Umbilical cord (tissue), 1 donor: ENCODE measurements at regions not wholly inside any gene's neighbourhood (a gene's known extent, or its start where the extent isn't known, plus 50 kb on each side); places are given as distances from the start of the nearest gene placed in this dataset.
"Not testable (repeated sequence)": the region's sequence is repeated elsewhere in the genome, so short reads cannot be mapped to it uniquely, and the experiment has no call there.

Experiments
- DNase-seq: peaks from one replicate; pipeline ENCODE4 v3.0.0-alpha.2; 2015; ENCODE audit warnings: low spot score

DNA sequence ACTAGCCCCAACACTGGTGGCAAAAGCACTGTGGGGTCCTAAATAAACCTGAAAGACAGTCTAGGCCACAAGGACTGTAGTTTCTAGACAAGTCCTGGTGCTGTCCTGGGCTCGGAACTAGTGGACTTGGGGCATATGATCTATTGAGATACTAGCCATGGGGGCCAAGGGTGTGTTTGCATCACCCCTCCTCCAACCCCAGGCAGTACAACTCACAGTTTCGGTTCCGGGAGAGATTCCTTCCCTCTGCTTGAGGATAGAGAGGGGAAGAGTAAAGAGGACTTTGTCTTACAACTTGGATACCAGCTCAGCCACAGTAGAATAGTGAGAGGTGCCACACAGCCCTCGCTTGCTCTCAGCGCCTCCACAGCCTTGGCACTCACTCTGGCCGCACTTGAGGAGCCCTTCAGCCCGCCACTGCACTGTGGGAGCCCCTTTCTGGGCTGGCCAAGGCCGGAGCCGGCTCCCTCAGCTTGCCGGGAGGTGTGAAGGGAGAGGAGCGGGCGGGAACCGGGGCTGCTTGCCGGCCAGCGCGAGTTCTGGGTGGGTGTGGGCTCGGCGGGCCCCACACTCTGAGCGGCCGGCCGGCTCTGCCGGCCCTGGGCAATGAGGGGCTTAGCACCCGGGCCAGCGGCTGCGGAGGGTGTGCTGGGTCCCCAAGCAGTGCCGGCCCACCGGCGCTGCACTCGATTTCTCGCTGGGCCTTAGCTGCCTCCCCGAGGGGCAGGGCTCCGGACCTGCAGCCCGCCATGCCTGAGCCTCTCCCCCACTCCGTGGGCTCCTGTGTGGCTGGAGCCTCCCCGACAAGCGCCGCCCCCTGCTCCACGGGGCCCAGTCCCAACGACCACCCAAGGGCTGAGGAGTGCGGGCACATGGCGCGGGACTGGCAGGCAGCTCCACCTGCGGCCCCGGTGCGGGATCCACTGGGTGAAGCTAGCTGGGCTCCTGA, 222.7 kb upstream of the SEMA3C start:
- not testable (repeated sequence) for DNase-seq

DNA sequence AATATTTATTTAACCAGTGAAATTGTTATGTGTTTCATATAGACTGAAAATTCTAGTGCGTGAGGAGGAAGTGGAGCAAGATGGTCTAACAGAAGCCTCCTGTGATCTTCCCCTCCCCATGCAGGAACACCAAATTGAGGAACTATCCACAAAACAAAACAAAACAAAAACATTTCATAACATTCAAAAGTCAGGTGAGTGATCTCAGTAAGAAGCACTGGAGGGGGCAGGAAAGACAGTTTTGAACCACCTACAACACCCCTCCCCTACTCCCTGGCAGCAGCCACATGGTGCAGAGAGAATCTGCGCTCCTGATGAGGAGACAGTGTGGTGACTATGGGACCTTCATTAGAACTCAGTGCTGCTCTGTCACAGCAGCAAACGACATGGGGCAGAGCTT, 221.9 kb upstream of the SEMA3C start:
- DNase-seq, result no peak

DNA sequence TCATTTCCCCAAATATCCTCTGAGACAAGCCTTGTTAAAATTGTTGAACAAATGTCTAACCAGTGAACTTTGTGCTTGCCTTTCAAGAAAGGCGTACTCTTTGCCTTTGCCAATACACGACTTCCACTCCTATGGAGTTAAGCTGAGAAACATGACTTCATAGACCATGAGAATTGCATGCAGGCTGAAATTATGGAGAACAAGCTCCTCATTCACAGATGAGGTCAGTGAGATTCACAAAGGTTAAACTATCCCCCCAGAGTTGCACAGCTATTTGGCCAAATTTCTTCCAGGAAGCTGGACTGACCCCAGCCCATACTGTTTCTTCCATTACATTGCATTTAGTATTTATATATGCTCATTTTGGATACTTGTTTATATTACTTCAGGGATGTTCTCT, 221.4 kb upstream of the SEMA3C start:
- no peak for DNase-seq

DNA sequence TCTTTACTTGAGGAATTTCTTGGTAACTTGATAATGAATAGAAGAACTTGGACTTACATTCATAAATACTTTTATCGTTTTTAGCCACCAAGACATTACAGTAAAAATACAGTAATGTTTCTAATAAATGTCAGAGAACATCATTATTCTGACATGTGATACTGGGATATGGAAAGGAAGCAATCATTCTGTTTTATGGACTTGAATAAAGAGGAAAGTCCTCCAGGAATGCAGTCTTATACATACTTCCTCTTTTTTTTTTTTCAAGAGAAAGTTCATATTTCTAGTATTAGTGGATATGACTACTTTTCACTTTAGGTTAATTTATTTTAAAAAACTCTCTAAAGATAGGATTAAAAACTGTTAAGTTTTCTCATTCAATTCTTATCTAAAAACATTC, 220.0 kb upstream of the SEMA3C start:
- no peak for DNase-seq

DNA sequence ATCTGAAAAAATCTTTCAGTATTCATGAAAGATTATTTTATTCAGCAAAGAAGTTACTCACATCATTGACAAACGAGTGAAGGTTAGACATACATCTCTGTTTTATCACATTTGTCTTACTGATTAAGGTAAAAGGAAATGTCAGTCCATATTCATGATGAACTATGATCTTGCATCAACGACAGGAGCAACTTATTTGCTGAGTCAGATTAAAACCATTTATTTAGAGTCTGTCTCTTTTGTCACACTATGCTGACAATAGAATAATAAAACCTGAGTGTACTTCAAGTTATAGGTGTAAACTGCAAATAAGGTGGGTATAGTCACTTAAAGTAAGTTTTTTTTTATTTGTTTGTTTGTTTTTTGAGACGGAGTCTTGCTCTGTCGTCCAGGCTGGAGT, 216.5 kb upstream of the SEMA3C start:
- DNase-seq, result no peak

DNA sequence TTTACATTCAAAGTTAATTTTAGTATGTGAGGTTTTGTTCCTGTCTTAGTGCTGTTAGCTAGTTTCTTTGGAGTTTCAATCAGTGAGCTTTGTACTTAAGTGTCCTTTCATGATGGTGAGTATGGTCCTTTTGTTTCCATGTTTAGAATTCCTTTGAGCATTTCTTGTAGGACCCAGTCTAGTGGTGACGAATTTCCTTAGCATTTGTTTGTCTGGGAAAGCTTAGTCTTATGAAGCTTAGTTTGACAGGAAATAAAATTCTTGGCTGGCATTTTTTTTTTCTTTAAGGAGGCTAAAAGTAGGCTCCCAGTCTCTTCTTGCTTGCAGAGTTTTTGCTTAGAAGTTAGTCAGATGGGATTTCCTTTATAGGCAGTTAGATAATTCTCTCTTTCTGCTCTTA, 209.2 kb upstream of the SEMA3C start:
- DNase-seq, result no peak

DNA sequence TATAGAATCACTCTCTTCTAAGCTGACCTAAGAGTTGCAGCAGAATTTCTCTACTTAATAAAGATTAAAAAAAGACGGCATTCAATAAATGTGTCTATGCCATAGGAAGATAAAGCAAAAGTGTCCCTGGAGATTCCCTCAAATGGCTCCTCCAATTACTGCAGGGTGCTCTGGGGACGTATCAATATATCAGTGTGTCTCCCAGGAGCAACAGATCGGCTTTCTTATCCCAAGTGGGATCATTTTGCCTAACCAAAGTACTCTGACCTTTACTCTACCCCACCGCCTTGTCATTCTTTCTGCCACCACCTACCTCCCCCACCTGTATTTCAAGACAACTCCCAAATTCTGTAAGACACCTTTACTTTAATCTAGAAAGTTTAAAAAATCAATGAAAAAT, 202.0 kb upstream of the SEMA3C start:
- no peak for DNase-seq

DNA sequence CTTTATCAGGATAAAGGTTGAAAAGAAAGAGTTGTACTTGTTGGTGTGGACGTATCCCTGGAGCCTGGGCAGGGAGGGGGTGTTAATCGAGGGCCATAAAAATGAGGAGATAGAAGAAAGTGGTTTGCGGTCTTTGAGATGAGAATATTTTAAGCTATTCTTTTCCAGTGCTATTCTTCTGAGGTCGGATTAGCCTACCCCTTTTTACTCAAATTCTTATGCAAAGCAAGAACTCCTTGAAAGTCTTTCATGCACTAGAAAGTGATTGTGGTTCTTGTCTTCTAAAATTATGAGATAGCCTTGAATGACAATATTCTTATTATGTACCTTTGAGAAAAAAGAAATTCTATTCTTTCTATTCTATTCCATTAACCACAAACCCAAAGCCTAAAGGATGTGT, 201.3 kb upstream of the SEMA3C start:
- DNase-seq, result no peak

DNA sequence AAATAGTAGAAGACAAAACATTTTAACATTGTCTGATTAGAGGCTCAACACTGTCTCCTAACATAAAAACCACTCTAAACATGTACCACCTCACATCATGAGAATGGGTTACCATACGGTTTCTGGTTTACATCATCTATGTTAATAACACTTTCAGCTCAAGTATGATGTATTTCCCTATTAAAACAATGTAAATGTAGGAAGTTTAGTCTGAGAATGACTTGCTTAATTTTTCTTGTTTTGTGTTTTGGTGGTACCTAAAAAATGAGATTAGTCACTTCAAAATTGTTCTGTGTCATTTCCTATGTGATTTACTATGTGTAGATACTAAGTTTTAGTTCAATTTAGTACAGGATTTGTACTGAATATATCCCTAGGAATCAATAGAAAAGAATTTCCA, 195.8 kb upstream of the SEMA3C start:
- DNase-seq, result no peak

DNA sequence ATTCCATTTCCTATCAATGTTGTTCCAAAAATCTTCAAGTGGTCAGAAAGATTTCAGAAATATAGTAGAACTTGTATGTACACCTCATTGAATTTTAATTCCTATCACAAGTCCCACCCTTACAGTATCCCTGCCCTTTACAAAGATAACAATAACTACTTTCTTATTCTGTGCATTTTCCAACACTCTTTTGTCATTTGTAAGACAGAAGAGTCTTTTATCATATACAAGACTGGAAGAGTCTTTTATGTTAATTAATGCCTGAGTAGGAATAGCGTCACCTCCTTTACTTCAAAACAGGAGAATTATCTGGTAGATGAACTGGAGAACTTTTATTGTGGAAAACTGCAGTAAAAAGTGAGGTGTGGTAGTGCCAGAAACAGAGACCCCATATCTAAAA, 193.9 kb upstream of the SEMA3C start:
- no peak for DNase-seq

DNA sequence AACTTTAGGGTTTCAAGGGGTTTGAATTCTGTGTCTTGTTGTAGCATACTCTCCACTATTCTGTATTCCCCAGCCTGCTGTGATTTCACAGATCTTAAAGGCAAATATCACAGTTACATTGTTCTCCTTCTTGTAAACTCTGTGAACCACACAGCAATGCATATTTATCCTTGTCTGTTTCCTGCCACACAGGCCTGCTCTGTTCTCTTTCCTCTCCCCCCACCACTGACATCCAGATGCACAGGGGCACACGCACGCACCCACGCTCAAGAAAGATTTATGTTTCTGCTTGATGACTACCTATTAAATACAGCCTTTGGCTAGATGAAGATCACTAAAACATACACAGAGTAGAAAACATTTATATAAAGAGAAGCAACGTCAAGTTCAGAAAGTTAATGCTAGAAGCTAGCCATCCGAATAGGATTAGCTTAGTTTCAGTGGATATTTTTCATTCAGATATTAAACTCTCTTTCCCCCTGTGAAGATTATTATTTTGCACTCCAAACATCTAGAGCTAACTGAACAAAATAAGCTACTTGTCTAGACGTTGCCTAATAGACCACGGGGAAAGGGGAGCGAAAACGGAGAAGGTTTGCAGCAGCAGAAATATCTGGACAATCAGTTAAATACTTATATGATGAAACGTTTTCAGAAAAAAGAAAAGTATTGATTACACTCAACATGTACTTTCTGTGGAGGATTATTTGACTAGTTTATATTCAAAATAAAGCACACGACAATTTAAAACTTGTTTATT, 193.1 kb upstream of the SEMA3C start:
- DNase-seq, result peak; percentile 81

DNA sequence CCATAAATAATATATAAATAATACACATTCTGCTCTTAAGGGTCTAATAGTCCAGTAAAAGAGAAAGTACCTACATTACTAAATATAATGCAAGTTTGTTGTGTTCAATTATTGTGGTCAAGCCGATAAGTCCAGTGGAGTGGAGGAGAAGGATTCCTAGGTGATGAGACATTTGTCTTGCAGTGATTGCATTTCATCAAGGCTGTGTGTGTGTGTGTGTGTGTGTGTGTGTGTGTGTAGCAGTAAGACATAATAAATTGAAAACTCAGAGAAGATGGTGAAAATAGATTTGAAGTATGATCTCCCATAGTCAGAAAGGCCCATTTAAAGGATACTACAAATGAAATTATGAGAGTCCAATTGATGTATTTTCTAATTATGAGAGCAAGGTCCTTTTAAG, 192.5 kb upstream of the SEMA3C start:
- peak; percentile 37 for DNase-seq

DNA sequence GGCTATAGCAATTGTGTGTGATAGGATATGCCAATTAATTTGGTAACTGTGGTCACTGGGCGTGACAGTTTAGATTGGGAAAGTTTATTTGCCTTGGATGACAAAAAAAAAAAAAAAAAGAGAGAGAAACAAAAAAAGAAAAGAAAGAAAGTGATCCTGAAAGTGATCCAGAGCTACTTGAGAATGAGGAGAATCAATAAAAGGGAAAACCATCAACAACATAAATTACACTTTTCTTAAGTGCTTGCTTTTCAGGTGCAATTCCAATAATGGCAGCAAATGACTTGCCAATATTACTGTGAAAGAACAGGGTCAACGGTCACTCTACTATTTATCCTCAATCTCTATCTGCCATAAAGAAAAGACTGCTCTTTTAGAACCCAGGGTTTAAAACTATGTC, 191.8 kb upstream of the SEMA3C start:
- DNase-seq, result no peak

DNA sequence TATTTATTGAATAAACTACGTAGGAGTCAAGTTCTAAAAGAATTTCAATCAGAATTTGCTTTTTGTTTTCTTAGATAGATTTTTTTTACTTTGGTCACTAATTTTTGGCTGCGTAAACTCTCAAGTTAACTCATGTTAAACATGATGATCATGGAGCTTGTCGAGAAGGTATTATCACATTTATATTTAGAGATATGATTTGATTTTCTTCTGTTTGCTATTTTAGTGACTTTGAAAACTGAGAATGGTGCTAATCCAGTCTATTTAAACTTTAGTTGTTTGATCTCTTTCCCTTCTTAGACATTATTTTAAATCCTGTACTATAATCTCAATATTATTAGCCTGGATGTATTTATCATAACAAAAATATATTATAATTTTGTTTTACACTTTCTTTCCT, 179.4 kb upstream of the SEMA3C start:
- no peak for DNase-seq

DNA sequence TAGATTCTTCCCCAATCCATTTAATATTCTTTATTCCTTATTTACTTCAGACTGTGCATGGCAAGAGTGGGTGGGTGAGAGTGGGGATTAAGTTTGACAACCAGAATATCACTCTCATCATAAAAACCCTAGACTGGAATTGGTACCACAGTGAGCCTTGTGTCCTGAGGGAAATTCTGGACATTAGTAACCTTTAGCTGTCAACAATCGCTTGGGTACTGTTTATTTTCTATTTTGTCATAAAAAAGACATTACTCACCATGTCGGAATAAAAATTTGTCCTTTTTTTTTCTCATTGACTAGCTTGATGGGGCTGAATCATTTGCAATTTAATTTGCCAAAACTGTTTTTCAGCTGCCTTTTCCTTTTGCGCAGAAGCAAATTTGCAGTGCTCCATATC, 176.1 kb upstream of the SEMA3C start:
- DNase-seq, result no peak

DNA sequence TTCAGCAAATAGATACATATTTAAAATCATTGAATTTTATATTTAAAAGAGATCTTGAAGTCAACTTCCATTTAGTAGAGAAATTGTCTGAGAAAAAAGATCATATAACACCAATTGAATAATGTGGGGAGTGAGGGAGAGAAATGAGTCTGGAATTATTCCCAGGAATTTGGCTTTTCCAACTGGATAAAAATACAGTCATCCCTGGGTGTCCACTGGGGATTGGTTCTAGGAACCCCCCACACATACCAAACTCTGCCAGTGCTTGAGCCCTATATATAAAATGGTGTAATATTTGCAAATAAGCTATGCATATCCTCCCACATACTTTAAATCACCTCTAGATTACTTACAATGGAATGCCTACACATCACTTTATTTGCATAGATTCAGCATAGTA, 162.8 kb upstream of the SEMA3C start:
- no peak for DNase-seq

DNA sequence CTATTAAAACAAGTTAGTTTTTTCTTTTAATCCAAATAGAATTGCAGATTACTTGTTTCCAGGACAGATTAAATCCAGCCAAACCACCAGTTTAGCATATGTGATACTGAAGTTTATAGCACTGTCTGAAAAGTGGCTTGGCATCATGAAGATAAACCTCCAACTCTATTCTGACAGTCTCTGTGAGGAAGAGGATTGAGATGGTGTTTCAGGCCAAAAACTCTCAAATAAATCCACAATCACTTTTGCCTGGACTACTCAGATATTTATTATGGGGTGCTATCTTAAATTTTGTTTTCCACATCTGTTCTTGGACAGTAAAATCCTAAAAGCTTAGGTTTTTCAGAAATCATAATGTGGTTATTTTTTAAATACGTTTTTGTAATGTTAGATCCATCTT, 161.7 kb upstream of the SEMA3C start:
- no peak for DNase-seq

DNA sequence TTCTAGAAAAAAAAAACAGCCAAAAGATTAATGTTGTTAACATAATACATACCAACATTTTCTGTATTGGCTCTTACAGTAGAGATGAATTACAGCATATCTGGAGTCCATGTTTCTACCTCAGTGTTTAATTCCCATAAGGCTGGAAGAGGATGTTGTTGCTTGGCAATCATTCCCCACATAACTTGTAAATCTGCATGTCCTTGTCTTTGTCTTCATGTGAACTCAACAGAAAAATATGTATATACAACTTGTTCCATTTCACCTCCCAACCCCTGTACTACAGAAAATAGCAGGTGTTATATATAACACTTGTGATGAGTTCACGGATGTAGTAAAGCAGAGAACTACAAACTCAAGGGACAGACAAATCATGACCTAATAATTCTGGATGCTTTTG, 160.9 kb upstream of the SEMA3C start:
- no peak for DNase-seq

DNA sequence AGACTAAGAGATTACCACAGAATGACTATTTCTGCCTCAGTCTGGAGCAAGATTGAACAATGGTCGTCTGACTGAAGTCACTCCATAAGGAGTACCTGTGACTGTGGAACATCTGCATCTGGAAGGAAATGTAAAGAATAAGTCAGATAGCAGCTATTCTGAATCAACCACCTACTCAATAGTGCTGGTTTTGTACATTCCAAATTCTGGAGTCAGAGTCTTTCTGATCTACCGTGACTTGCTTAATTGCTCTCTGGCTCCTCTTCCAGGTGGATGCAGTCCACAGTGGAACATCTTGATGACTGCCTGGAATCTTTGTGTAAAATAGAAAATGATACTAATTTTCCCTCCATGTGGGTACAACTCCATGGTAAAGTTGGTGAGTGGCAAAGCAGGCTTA, 156.3 kb upstream of the SEMA3C start:
- DNase-seq, result no peak

DNA sequence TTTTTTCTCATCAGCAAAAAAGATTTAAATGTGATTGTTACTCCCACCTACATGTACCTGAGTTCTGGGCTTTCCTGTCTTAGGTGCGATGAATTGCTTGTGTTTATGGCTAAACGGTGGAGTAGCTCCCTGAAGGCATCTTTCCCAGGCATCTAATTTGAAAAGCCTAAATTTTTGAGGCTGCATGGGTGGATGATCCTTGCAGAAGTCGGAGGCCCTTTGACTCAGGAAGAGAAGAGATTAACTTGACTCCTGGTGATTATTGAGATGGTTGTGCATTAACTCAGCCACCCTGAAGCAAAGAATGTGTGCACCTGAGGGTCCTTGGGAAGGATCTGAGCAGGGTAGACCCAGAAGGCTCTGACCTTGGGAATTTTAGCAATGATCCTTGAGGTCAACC, 155.6 kb upstream of the SEMA3C start:
- DNase-seq, result no peak

DNA sequence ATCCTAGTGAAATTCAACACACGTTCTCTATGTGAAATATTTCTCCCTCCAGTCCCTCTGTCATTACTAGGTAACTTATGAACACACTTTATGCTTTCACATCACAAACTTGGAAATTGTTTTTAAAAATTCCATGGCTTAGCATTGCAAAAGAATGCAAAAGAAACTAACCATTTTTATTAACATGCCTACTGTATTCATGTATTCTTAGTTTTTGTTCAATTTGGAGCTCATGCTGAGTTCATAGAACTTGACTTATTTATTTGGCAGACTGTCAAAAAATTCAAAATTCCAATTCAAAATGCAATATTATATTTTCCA, 155.0 kb upstream of the SEMA3C start:
- DNase-seq, result no peak

DNA sequence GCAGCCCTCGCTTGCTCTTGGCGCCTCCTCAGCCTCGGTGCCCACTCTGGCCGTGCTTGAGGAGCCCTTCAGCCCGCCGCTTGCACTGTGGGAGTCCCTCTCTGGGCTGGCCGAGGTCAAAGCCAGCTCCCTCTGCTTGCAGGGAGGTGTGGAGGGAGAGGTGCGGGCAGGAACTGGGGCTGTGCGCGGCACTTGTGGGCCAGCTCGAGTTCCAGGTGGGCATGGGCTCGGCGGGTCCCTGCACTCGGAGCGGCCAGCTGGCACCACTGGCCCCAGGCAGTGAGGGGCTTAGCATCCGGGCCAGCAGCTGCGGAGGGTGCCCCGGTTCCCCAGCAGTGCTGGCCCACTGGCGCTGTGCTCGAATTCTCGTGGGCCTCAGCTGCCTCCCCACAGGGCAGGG, 152.1 kb upstream of the SEMA3C start:
- DNase-seq, result no peak

DNA sequence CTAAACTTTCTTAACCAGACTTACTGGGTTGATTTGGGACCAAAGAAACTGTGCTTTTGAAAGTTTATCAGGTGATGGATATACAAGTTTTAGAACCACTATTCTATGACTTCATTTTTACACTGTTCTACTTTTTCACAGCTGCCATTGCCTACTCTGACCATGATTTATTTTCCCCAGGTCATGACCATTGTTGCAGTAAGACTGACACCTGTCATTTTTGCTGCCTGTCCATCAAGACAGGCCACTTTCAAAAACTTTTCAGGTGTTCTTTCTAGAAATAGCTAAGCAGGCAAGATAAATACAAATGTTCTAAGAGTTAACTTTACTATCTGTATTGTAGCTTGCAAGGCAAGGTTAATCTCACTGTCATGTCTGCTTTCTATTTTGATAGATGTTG, 147.9 kb upstream of the SEMA3C start:
- DNase-seq, result no peak
